ENCODE measurements at regions not wholly inside any gene's neighbourhood (a gene's known extent, or its start where the extent isn't known, plus 50 kb on each side); places are given as distances from the start of the nearest gene placed in this dataset.
"Not testable (repeated sequence)": the region's sequence is repeated elsewhere in the genome, so short reads cannot be mapped to it uniquely, and the experiment has no call there.

DNA sequence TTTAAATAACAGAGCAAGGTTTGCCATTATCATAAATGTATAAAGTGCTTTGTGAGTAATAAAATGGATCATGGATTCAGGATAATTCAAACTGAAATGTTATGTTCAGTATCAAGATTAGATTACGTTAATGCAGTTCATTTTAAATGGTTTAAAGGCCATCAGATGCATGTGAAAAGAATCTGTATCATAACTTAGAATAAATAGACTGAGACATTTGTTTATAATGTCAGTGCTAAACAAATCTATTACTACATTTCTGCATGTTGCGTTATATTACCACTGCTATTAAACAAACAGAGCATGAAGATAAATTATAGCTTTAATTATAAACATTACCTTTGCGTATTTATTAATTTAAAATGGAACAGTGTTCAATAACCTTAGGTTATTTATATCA is 160.2 kb downstream of the TOX3 start:
- DNase-seq (ENCODE audit: low spot score) = no peak

DNA sequence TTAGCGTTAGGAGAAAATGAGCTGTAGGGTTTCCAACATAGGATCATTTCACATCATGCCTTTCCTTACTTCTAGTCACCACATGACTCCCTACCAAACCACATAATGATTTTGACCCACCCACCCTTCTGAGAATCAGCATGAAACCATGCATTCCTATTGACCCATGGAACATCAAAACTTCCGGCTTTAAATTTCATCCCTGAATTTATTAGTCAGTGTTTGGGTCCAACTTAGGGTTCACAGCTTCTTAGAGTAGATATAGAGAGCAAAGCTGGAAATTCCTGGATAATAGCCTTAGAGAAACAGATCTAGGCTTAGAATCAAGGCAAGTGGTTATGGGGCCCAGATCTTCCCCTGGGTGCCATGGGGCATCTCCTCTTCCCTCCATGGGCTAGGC is 162.6 kb downstream of the TOX3 start:
- DNase-seq (ENCODE audit: low spot score) = no peak

DNA sequence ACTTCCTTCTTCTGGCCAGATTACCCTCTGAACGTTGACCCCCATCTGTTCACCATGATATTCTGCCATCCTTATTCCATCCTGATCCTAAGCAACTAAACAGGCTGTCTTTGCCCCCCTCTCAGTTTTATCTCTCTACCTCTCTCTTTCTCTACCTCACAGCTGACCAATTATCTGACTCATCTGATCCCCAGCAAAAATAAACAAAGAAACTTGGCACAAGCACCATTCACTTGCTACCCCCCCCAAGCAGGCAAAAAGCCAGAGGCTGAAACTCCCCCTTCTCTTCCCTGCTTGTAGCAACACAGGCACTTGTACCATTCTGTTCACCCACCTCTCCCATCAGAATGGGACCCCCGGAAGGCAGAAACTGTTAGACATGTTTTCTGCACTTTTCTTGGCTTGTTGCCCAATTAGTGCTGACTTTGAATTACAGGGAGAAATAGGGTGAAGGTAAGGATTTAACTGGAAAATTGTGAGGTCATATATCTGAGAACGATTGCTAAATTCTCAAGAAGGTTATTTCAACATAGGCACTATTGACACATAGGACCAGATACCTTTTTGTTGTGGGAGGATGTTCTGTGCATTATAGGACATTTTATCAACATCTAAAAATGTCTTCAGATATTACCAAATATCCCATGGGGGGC is 163.2 kb downstream of the TOX3 start:
- DNase-seq (ENCODE audit: low spot score) = no peak

GRCh38 chr16:52383119-52383518 is 163.8 kb downstream of the TOX3 start:
- DNase-seq (ENCODE audit: low spot score) = no peak

DNA sequence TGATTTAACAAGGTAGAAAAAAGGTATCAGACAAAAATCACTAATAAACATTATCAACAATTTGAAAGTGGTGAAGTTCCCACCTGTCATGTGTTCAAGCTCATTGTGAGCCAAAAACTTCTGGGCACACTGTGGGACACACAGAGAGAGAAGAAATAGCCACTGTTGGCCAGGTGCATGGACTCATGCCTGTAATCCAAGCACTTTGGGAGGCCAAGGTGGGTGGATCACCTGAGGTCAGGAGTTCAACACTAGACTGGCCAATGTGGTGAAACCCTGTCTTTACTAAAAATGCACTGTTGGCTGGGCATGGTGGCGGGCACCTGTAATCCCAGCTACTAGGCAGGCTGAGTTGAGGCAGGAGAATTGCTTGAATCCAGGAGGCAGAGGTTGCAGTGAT is 167.4 kb downstream of the TOX3 start:
- no peak for DNase-seq (ENCODE audit: low spot score)

DNA sequence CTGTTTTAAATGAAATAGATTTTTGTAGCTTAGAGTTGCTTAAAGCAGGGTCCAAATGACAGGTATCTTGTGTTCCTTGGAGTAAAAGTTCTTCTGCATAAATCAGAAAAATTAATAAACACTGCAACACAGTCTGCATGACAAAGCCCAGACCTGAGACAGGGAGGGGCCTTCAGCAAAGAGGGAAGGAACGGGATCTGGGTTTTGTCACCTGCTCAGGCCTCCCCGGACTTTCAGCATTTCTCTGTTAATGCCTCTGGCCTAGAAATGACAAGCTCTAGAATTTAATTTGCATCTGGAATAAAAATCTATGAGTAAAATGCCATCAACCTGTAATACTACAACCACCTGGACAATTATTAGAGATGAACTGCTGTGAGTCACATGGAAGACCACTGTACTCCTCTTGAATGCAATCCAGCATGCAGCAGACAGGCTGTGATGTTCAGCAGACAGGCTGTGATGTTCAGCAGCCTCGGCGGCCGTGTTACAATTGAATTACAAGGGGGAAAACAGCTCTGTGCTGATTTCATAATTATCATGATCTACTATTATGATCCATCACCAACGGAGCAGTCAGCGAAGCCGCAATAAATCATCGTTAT is 170.2 kb downstream of the TOX3 start:
- no peak for DNase-seq (ENCODE audit: low spot score)

DNA sequence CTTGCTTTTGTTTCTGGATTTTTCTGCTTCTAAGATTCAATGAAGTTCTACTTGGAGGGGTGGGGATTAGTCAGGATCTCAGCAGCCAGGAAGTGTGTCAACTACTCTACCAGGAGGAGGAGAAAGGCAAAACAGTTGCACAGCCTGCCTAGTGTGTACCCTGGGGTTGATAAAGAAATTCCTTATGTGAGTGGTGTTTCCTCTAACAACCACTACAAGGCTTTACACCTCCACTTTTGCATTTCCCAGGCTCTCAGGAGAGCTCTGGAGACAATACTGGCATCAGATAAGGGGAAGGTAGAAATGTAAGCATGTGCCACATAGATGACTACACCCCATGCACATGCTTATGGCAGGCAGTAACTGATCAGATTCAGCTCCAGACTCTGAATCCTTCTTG is 174.6 kb downstream of the TOX3 start:
- DNase-seq (ENCODE audit: low spot score) = no peak

- no peak for DNase-seq (ENCODE audit: low spot score)
Observed at GRCh38 chr16:52368859-52369258, 178.1 kb downstream of the TOX3 start.

- no peak for DNase-seq (ENCODE audit: low spot score)
Observed at GRCh38 chr16:52367821-52368220, 179.1 kb downstream of the TOX3 start.

- DNase-seq (ENCODE audit: low spot score) = no peak
Observed at GRCh38 chr16:52366983-52367382, 180.0 kb downstream of the TOX3 start.

- DNase-seq (ENCODE audit: low spot score) = no peak
Observed at GRCh38 chr16:52364500-52364899, 182.4 kb downstream of the TOX3 start.

DNA sequence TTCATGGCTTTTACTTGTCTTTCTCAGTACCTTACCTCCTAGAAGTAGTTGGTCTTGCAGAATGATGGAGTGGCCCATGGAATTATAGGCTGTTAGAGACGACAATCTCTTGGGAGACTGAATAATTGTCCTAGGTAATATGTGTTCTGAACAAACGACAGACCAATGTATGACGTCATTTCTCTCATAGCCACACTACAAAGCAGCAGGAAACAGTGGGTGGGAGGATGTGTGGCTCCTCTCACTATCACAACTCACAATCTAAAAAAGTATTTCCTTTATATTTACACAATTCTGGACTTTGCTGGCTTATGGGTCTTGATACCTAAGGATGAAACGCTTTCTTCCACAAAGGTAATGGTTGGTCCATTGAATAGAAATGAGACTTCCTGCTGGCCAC is 183.9 kb downstream of the TOX3 start:
- DNase-seq (ENCODE audit: low spot score) = no peak

GRCh38 chr16:52357711-52358110 is 189.2 kb downstream of the TOX3 start:
- no peak for DNase-seq (ENCODE audit: low spot score)

GRCh38 chr16:52353249-52353648 is 193.7 kb downstream of the TOX3 start:
- no peak for DNase-seq (ENCODE audit: low spot score)

DNA sequence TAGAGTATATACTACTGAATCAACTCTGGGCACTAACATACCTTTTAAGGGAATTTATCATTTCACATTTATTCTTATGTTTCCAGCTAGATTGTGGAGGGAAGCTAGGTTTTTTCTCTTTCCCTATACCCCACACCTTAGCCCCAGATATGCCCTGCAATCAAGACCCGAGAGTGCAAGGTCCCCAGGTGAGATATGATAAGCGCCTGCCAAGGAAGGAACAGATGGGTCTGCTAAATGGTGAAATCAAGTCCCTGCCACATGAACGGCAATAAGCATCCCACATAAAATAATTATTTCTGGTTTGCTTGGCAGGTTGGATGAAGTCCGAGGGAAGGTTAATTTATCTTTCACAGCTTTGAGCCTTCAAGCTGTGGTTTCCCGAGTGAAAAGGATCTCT is 195.5 kb downstream of the TOX3 start:
- no peak for DNase-seq (ENCODE audit: low spot score)

DNA sequence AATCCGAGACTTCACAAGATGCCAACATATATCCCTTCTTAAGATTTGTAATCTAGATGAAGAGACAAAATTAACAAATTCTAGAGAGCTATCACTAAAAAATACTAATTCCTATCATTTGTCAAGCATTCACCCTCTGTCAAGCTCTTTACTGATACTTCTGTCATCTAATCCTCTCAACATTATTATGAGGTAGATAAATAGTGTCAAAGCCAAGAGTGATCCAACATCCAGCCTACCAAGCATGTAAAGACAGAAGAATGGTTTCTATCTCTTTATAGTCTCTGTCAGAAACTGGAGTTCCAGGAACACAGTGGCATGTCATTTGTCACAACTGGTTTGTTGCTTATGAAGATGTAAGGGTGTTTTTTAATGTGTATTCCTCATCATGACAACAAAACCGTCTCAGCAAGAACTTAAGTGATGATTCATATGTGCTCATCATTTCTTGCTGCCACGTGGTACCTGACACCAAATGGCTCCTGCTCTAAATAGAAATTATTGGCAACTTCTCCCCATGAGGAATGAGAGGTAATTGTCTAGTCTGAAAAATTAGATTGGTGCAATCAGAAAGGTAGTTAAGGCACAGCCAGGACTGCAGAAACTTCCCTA is 196.8 kb downstream of the TOX3 start:
- no peak for DNase-seq (ENCODE audit: low spot score)

- DNase-seq (ENCODE audit: low spot score) = no peak
Observed at GRCh38 chr16:52346709-52347108, 200.2 kb downstream of the TOX3 start.

DNA sequence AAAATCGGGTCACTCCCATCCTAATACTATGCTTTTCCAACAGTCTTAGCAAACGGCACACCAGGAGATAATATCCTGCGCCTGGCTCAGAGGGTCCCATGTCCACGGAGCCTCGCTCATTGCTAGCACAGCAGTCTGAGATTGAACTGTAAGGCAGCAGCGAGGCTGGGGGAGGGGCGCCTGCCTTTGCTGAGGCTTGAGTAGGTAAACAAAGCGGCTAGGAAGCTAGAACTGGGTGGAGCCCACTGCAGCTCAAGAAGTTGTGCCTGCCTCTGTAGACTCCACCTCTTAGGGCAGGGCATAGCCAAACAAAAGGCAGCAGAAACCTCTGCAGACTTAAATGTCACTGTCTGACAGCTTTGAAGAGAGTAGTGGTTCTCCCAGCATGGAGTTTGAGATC is 213.3 kb downstream of the TOX3 start:
- DNase-seq (ENCODE audit: low spot score) = not testable (repeated sequence)

- DNase-seq (ENCODE audit: low spot score) = no peak
Observed at GRCh38 chr16:52320930-52321439, 226.0 kb downstream of the TOX3 start.

- DNase-seq (ENCODE audit: low spot score) = no peak
Observed at GRCh38 chr16:52318302-52319009, 228.5 kb downstream of the TOX3 start.

- DNase-seq (ENCODE audit: low spot score) = no peak
Observed at GRCh38 chr16:52316241-52316640, 230.7 kb downstream of the TOX3 start.

- DNase-seq (ENCODE audit: low spot score) = no peak
Observed at GRCh38 chr16:52312716-52313115, 234.2 kb downstream of the TOX3 start.

All from mesenteric fat pad (tissue), 1 donor.